ENCODE measurements at regions not wholly inside any gene's neighbourhood (a gene's known extent, or its start where the extent isn't known, plus 50 kb on each side); places are given as distances from the start of the nearest gene placed in this dataset.

DNA sequence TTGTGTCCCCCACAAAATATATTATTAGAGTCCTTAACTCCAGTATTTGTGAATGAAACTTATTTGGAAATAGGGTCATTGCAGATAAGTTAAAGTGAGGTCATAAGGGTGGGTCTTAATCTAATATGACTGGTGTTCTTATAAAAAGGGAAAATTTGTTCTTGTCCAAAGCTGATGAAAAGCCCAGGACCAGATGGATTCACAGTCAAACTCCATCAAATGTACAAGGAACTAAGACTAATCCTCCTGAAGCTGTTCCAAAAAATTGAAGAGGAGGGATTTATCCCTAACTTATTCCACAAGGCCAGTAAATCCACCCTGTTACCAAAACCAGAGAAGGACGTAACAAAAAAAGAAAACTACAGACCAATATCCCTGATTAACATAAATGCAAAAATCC lies 56.4 kb upstream of the SLIT3 start:
- TF ChIP-seq ZNF565 (CRISPR knock-in tag; conservative IDR thresholded peaks at IDR 0.05; ENCODE audit: low read depth) (no peak), RARB (CRISPR knock-in tag; IDR thresholded peaks at IDR 0.05) (no peak), BACH2 (CRISPR knock-in tag; IDR thresholded peaks at IDR 0.05; ENCODE audit: borderline replicate concordance) (no peak), ZC3H10 (CRISPR knock-in tag; IDR thresholded peaks at IDR 0.05) (no peak), ISL1 (CRISPR knock-in tag; IDR thresholded peaks at IDR 0.05) (no peak), CREB5 (CRISPR knock-in tag; IDR thresholded peaks at IDR 0.05; ENCODE audit: low read depth) (no peak), ZNF70 (CRISPR knock-in tag; IDR thresholded peaks at IDR 0.05) (no peak), ZFP30 (CRISPR knock-in tag; IDR thresholded peaks at IDR 0.05) (no peak), SNAI2 (CRISPR knock-in tag; IDR thresholded peaks at IDR 0.05) (no peak), OSR1 (CRISPR knock-in tag; IDR thresholded peaks at IDR 0.05) (no peak), ZFP3 (CRISPR knock-in tag; IDR thresholded peaks at IDR 0.05) (no peak), TOX (CRISPR knock-in tag; IDR thresholded peaks at IDR 0.05; ENCODE audit: borderline replicate concordance) (no peak)
- TF ChIP-seq, protein P1, sequence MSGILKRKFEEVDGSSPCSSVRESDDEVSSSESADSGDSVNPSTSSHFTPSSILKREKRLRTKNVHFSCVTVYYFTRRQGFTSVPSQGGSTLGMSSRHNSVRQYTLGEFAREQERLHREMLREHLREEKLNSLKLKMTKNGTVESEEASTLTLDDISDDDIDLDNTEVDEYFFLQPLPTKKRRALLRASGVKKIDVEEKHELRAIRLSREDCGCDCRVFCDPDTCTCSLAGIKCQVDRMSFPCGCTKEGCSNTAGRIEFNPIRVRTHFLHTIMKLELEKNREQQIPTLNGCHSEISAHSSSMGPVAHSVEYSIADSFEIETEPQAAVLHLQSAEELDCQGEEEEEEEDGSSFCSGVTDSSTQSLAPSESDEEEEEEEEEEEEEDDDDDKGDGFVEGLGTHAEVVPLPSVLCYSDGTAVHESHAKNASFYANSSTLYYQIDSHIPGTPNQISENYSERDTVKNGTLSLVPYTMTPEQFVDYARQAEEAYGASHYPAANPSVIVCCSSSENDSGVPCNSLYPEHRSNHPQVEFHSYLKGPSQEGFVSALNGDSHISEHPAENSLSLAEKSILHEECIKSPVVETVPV (CRISPR knock-in tag; IDR thresholded peaks at IDR 0.05) = no peak
- ATAC-seq = no peak

GRCh38 chr5:169356811-169357210 lies 55.9 kb upstream of the SLIT3 start:
- TF ChIP-seq PATZ1 (CRISPR knock-in tag; IDR thresholded peaks at IDR 0.05; ENCODE audit: borderline replicate concordance) (no peak), CREB5 (CRISPR knock-in tag; IDR thresholded peaks at IDR 0.05; ENCODE audit: low read depth) (no peak)
- TF ChIP-seq, protein P1 (CRISPR knock-in tag; IDR thresholded peaks at IDR 0.05) = no peak
- ATAC-seq = no peak

DNA sequence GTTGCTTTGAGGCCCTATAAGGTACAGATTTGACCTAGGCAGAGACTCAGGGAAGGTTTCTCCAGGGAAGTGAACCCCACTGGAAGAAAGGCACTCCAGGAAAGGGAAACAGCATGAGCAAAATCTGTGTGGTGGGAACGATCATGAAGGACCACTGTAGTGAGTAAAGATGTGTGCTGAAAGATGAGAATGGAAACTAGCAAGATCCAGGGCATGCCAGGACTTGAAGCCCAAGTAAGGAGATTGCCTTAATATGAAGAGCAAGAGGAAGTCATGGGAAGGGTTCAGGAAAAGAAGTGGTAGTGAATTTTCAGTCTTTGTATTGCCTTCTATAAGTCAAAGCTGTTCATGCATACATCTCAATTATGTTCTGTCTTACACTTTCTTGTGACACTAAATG lies 55.2 kb upstream of the SLIT3 start:
- no peak for ATAC-seq
- TF ChIP-seq ZC3H10 (CRISPR knock-in tag; IDR thresholded peaks at IDR 0.05) = no peak
- TF ChIP-seq SNAI2 (CRISPR knock-in tag; IDR thresholded peaks at IDR 0.05) = no peak
- no peak for TF ChIP-seq ZFP3 (CRISPR knock-in tag; IDR thresholded peaks at IDR 0.05)
- TF ChIP-seq, protein P1 (CRISPR knock-in tag; IDR thresholded peaks at IDR 0.05) = no peak
- TF ChIP-seq PPARA (CRISPR knock-in tag; IDR thresholded peaks at IDR 0.05; ENCODE audit: borderline replicate concordance) = no peak
- TF ChIP-seq TCF4 (CRISPR knock-in tag; IDR thresholded peaks at IDR 0.05; ENCODE audit: borderline replicate concordance) = no peak
- no peak for TF ChIP-seq RARB (CRISPR knock-in tag; IDR thresholded peaks at IDR 0.05)
- no peak for TF ChIP-seq ISL1 (CRISPR knock-in tag; IDR thresholded peaks at IDR 0.05)
- no peak for TF ChIP-seq ARNTL (CRISPR knock-in tag; IDR thresholded peaks at IDR 0.05; ENCODE audit: borderline replicate concordance, low read depth)
- TF ChIP-seq PATZ1 (CRISPR knock-in tag; IDR thresholded peaks at IDR 0.05; ENCODE audit: borderline replicate concordance) = no peak
- no peak for TF ChIP-seq ZNF565 (CRISPR knock-in tag; conservative IDR thresholded peaks at IDR 0.05; ENCODE audit: low read depth)
- TF ChIP-seq BACH2 (CRISPR knock-in tag; IDR thresholded peaks at IDR 0.05; ENCODE audit: borderline replicate concordance) = no peak
- TF ChIP-seq ESRRG (CRISPR knock-in tag; IDR thresholded peaks at IDR 0.05) = no peak
- no peak for TF ChIP-seq ZNF8 (CRISPR knock-in tag; IDR thresholded peaks at IDR 0.05)
- no peak for TF ChIP-seq TOX (CRISPR knock-in tag; IDR thresholded peaks at IDR 0.05; ENCODE audit: borderline replicate concordance)
